ENCODE measurements at regions not wholly inside any gene's neighbourhood (a gene's known extent, or its start where the extent isn't known, plus 50 kb on each side); places are given as distances from the start of the nearest gene placed in this dataset.

DNA sequence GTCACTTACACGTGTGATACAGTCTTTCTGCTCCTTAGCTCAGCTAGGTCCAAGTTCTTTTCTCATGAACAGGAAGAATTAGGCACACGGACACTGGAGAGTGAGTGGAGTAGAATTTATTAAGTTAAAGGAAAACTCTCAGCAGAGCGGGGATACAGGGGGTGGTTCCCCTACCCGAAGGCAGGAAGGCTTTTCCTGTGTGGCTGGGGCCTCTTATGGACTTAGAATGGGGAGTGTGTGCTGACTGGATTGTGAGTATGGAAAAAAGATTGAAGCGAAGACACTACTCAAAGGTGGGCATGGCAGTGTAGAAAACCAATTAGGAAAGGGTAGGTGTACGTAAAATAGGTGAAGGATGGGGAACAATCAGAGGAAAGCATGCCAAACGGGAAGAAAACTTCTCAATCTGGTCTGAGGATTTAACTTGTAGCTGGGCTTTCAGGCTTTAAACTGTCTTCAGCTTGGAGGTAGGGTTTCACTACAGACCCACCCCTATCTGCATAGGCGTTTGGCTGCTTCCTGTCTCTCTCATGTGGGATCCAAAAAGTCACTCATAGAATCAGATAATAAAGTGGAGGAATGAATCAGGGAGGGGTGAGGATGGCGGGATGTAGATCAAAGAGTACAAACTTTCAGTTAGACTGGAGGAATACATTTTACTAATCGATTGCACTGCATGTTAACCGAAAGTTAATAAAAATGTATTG is 104.2 kb downstream of the ANKRD7 start:
- TF ChIP-seq BHLHE40 (IDR thresholded peaks at IDR 0.05; ENCODE audit: borderline replicate concordance) (no peak), HDGF (IDR thresholded peaks at IDR 0.05; ENCODE audit: borderline replicate concordance) (no peak), FOXM1 (IDR thresholded peaks at IDR 0.05; ENCODE audit: borderline replicate concordance) (no peak), FOXK2 (IDR thresholded peaks at IDR 0.05) (no peak), ARNT (IDR thresholded peaks at IDR 0.05) (no peak), L3MBTL2 (conservative IDR thresholded peaks at IDR 0.05) (no peak), SP1 (IDR thresholded peaks at IDR 0.05) (no peak), ELF4 (IDR thresholded peaks at IDR 0.05) (no peak), SUZ12 (IDR thresholded peaks at IDR 0.05) (no peak), FOXA1 (IDR thresholded peaks at IDR 0.05) (no peak), CTBP1 (IDR thresholded peaks at IDR 0.05; ENCODE audit: borderline replicate concordance) (no peak)
